ENCODE measurements at regions not wholly inside any gene's neighbourhood (a gene's known extent, or its start where the extent isn't known, plus 50 kb on each side); places are given as distances from the start of the nearest gene placed in this dataset.
"Not testable (repeated sequence)": the region's sequence is repeated elsewhere in the genome, so short reads cannot be mapped to it uniquely, and the experiment has no call there.

GRCh38 chr1:116292929-116293725, 79.9 kb upstream of the ATP1A1 start:
- DNase-seq (ENCODE audit: low read depth) = no peak

GRCh38 chr1:116297495-116298212, 75.4 kb upstream of the ATP1A1 start:
- no peak for DNase-seq (ENCODE audit: low read depth)

- not testable (repeated sequence) for DNase-seq (ENCODE audit: low read depth)
Measured at GRCh38 chr1:116298213-116298579, 74.8 kb upstream of the ATP1A1 start.

GRCh38 chr1:116298746-116299145, 74.3 kb upstream of the ATP1A1 start:
- no peak for DNase-seq (ENCODE audit: low read depth)

GRCh38 chr1:116299248-116299647, 73.8 kb upstream of the ATP1A1 start:
- no peak for DNase-seq (ENCODE audit: low read depth)

- no peak for DNase-seq (ENCODE audit: low read depth)
Measured at GRCh38 chr1:116302281-116302680, 70.8 kb upstream of the ATP1A1 start.

- DNase-seq (ENCODE audit: low read depth) = no peak
Measured at GRCh38 chr1:116306102-116306501, 66.9 kb upstream of the ATP1A1 start.

- DNase-seq (ENCODE audit: low read depth) = no peak
Measured at GRCh38 chr1:116306840-116307442, 66.1 kb upstream of the ATP1A1 start.

- DNase-seq (ENCODE audit: low read depth) = no peak
Measured at GRCh38 chr1:116308276-116308675, 64.8 kb upstream of the ATP1A1 start.

- no peak for DNase-seq (ENCODE audit: low read depth)
Measured at GRCh38 chr1:116309090-116309870, 63.8 kb upstream of the ATP1A1 start.

GRCh38 chr1:116310180-116310579, 62.9 kb upstream of the ATP1A1 start:
- DNase-seq (ENCODE audit: low read depth) = no peak

GRCh38 chr1:116311193-116311592, 61.9 kb upstream of the ATP1A1 start:
- no peak for DNase-seq (ENCODE audit: low read depth)

- peak; percentile 62 for DNase-seq (ENCODE audit: low read depth)
Measured at GRCh38 chr1:116311756-116312680, 61.0 kb upstream of the ATP1A1 start.

GRCh38 chr1:116312681-116313069, 60.4 kb upstream of the ATP1A1 start:
- DNase-seq (ENCODE audit: low read depth) = no peak

GRCh38 chr1:116313776-116314175, 59.3 kb upstream of the ATP1A1 start:
- DNase-seq (ENCODE audit: low read depth) = no peak

GRCh38 chr1:116314305-116314919, 58.6 kb upstream of the ATP1A1 start:
- no peak for DNase-seq (ENCODE audit: low read depth)

- DNase-seq (ENCODE audit: low read depth) = no peak
Measured at GRCh38 chr1:116316373-116316772, 56.7 kb upstream of the ATP1A1 start.

- DNase-seq (ENCODE audit: low read depth) = no peak
Measured at GRCh38 chr1:116318897-116319296, 54.1 kb upstream of the ATP1A1 start.

- DNase-seq (ENCODE audit: low read depth) = no peak
Measured at GRCh38 chr1:116320874-116321273, 52.2 kb upstream of the ATP1A1 start.

- no peak for DNase-seq (ENCODE audit: low read depth)
Measured at GRCh38 chr1:116321766-116322175, 51.3 kb upstream of the ATP1A1 start.

Measured in myocyte (in vitro differentiated cells).